Suprapubic skin (tissue), 4 donors: ENCODE measurements at regions not wholly inside any gene's neighbourhood (a gene's known extent, or its start where the extent isn't known, plus 50 kb on each side); places are given as distances from the start of the nearest gene placed in this dataset.

Experiments used
- DNase-seq, 2 donors: peaks; one replicate each; pipeline ENCODE4 v3.0.0-alpha.2; 2019; ENCODE audit warnings: low spot score in 2 of 2
- H3K27ac ChIP-seq: fragments of 200-600 bp; sonication (generic); one replicate; pipeline ENCODE4 v1.5.1; 2019
- H3K27me3 ChIP-seq: fragments of 200-600 bp; sonication (generic); one replicate; pipeline ENCODE4 v1.5.1; 2019
- H3K36me3 ChIP-seq: fragments of 200-600 bp; sonication (generic); one replicate; pipeline ENCODE4 v1.5.1; 2019
- H3K4me1 ChIP-seq: fragments of 200-600 bp; sonication (generic); one replicate; pipeline ENCODE4 v1.5.1; 2019
- H3K4me3 ChIP-seq: fragments of 200-600 bp; sonication (generic); one replicate; pipeline ENCODE4 v1.5.1; 2019; ENCODE audit warnings: mild to moderate bottlenecking
- H3K9me3 ChIP-seq: fragments of 200-600 bp; sonication (generic); one replicate; pipeline ENCODE4 v1.5.1; 2019
- EP300 ChIP-seq: sonication (generic); formaldehyde crosslinking; IDR thresholded peaks from one replicate; pipeline ENCODE4 v1.6.1; 2017; ENCODE audit warnings: antibody characterized with exemption
- POLR2A ChIP-seq, 2 donors: fragments of 450-650 bp; IDR thresholded peaks; one replicate each; pipeline ENCODE4 v1.6.1; 2017; ENCODE audit warnings: antibody characterized with exemption in 2 of 2, mild to moderate bottlenecking in 2 of 2, moderate library complexity in 2 of 2
- POLR2AphosphoS5 ChIP-seq, 3 donors: sonication (generic); formaldehyde crosslinking; IDR thresholded peaks; one replicate each; pipeline ENCODE4 v1.6.1; 2017; ENCODE audit warnings: antibody characterized with exemption in 3 of 3
- WGBS: methylation state at CpG from one replicate; pipeline ENCODE4 v1.1.5; 2018; 5-methylcytosine and 5-hydroxymethylcytosine counted together
- TF ChIP-seq, protein P1 (sequence below), 2 donors: fragments of 200-600 bp in 1 of 2; fragments of 450-650 bp in 1 of 2; sonication (generic) in 1 of 2; IDR thresholded peaks; one replicate each; pipeline ENCODE4 v1.5.1; 2016 to 2019; ENCODE audit warnings: antibody characterized with exemption in 2 of 2, mild to moderate bottlenecking in 1 of 2, moderate library complexity in 1 of 2

- no peak overlapping the region for H3K4me3 ChIP-seq
- H3K4me1 ChIP-seq, result peaks cover 7% of the 10 kb centered on the region
- H3K27me3 ChIP-seq, result no peaks in the 10 kb centered on the region
- no peaks in the 10 kb centered on the region for H3K36me3 ChIP-seq
- 83% methylated on average over 4 of the region's 4 CpGs for WGBS
- no peaks in the 10 kb centered on the region for H3K9me3 ChIP-seq
- TF ChIP-seq POLR2A (IDR thresholded peaks at IDR 0.05) (no peak), POLR2AphosphoS5 (IDR thresholded peaks at IDR 0.05) (no peak)
- no peak overlapping the region for H3K27ac ChIP-seq
- no peak for DNase-seq
Measured at GRCh38 chr6:14874975-14875480, 370.8 kb upstream of the JARID2 start.

DNA sequence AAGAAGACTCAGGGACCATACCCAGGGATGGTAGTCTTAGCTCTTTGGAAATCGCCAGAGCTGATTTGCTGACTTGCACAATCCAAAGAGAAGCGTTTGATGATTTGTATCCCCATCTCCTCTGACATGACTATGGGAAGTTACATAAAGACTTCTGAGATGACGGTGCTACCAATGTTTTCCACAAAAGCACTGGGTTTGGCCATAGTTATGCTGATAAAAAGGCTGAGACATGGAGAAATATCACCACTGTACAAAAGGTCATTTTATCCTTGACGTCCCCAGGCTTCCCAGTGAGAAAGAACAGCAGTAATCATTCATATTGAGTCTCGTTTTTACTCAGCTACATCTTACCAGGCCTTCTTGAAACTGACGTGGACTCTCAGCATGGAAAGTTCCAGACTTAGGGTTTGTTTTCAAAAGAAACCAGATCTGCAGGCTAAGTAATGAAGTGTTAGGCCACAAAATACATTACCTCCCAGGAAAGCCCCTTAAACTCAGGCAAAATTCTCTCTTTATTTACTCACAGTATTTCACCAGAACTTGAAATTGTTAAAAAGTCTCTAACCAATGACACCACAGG, 370.3 kb upstream of the JARID2 start:
- H3K4me1 ChIP-seq, result peaks cover 12% of the 10 kb centered on the region
- 83% methylated on average over 6 of the region's 6 CpGs for WGBS
- H3K27me3 ChIP-seq, result no peaks in the 10 kb centered on the region
- H3K9me3 ChIP-seq, result no peaks in the 10 kb centered on the region
- H3K4me3 ChIP-seq, result no peak overlapping the region
- TF ChIP-seq, protein P1, sequence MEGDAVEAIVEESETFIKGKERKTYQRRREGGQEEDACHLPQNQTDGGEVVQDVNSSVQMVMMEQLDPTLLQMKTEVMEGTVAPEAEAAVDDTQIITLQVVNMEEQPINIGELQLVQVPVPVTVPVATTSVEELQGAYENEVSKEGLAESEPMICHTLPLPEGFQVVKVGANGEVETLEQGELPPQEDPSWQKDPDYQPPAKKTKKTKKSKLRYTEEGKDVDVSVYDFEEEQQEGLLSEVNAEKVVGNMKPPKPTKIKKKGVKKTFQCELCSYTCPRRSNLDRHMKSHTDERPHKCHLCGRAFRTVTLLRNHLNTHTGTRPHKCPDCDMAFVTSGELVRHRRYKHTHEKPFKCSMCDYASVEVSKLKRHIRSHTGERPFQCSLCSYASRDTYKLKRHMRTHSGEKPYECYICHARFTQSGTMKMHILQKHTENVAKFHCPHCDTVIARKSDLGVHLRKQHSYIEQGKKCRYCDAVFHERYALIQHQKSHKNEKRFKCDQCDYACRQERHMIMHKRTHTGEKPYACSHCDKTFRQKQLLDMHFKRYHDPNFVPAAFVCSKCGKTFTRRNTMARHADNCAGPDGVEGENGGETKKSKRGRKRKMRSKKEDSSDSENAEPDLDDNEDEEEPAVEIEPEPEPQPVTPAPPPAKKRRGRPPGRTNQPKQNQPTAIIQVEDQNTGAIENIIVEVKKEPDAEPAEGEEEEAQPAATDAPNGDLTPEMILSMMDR (IDR thresholded peaks at IDR 0.05), result no peak
- TF ChIP-seq EP300 (no peak), POLR2A (IDR thresholded peaks at IDR 0.05) (no peak), POLR2AphosphoS5 (IDR thresholded peaks at IDR 0.05) (no peak)
- no peaks in the 10 kb centered on the region for H3K36me3 ChIP-seq
- H3K27ac ChIP-seq, result no peak overlapping the region
- DNase-seq, result no peak

- H3K36me3 ChIP-seq, result no peaks in the 10 kb centered on the region
- H3K4me1 ChIP-seq, result peaks cover 19% of the 10 kb centered on the region
- H3K9me3 ChIP-seq, result no peaks in the 10 kb centered on the region
- H3K27ac ChIP-seq, result no peak overlapping the region
- no peaks in the 10 kb centered on the region for H3K27me3 ChIP-seq
- DNase-seq, result no peak
- WGBS, result 53% methylated on average over 11 of the region's 11 CpGs
- TF ChIP-seq EP300 (no peak), POLR2AphosphoS5 (IDR thresholded peaks at IDR 0.05) (no peak), POLR2A (IDR thresholded peaks at IDR 0.05) (no peak)
- TF ChIP-seq, protein P1 (IDR thresholded peaks at IDR 0.05), result no peak
- H3K4me3 ChIP-seq, result no peak overlapping the region
Measured at GRCh38 chr6:14876778-14877613, 368.9 kb upstream of the JARID2 start.

DNA sequence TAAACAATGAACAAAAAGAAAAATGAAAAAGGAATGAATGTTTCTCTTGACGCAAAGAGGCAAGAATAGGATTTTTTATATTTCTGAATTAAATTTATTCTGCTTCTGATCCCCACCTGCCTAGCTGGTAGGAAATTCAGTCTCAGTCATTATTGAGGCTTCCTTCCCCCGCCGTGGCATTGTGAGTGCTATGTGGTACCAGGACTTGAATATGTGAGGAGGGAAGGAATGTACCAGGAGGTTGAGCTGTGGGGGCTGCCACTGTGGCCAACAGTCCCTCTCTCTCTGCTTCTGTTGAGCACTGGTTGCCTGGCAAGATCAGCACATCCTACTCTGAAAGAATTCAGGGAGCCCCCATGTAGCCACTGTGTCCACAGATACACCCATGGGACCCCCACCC, 368.1 kb upstream of the JARID2 start:
- Histone ChIP-seq H3K4me1 (peaks cover 24% of the 10 kb centered on the region), H3K4me3 (no peak overlapping the region), H3K27me3 (no peaks in the 10 kb centered on the region), H3K27ac (no peak overlapping the region), H3K36me3 (no peaks in the 10 kb centered on the region), H3K9me3 (no peaks in the 10 kb centered on the region)
- DNase-seq, result no peak
- 85% methylated on average over 3 of the region's 3 CpGs for WGBS
- no peak for TF ChIP-seq POLR2A (IDR thresholded peaks at IDR 0.05)
- TF ChIP-seq, protein P1 (IDR thresholded peaks at IDR 0.05), result no peak
- no peak for TF ChIP-seq POLR2AphosphoS5 (IDR thresholded peaks at IDR 0.05)
- no peak for TF ChIP-seq EP300

- 92% methylated on average over 9 of the region's 9 CpGs for WGBS
- H3K36me3 ChIP-seq, result no peaks in the 10 kb centered on the region
- no peak for DNase-seq
- H3K27me3 ChIP-seq, result no peaks in the 10 kb centered on the region
- H3K9me3 ChIP-seq, result no peaks in the 10 kb centered on the region
- TF ChIP-seq EP300, result no peak
- no peak for TF ChIP-seq POLR2AphosphoS5 (IDR thresholded peaks at IDR 0.05)
- TF ChIP-seq, protein P1 (IDR thresholded peaks at IDR 0.05), result no peak
- TF ChIP-seq POLR2A (IDR thresholded peaks at IDR 0.05), result no peak
- peaks cover 34% of the 10 kb centered on the region for H3K4me1 ChIP-seq
- no peak overlapping the region for H3K27ac ChIP-seq
- no peak overlapping the region for H3K4me3 ChIP-seq
Measured at GRCh38 chr6:14880052-14880451, 365.8 kb upstream of the JARID2 start.
